K562 (cell line): ENCODE measurements at regions not wholly inside any gene's neighbourhood (a gene's known extent, or its start where the extent isn't known, plus 50 kb on each side); places are given as distances from the start of the nearest gene placed in this dataset.
"Not testable (repeated sequence)": the region's sequence is repeated elsewhere in the genome, so short reads cannot be mapped to it uniquely, and the experiment has no call there.

ENCODE experiments used
- ATAC-seq: fragments of 200-7000 bp; cut with Tn5 transposase; 3 replicates; pipeline ENCODE4 v1.9.1; 2020; ENCODE audit warnings: moderate library complexity
- BruUV-seq: library from RNA; stranded (reverse); fragments of 400-500 nt; replicated peaks from 2 replicates; lab custom pipeline; 2021; lab: Mats Ljungman, UMichigan
- CTCF ChIA-PET: fragments of 300-600 bp; formaldehyde crosslinking; extraction: SDS; loops from one replicate; lab custom pipeline; 2021; ENCODE audit warnings: low intra/inter-chr PET ratio; lab: Yijun Ruan, JAX
- POLR2A ChIA-PET: fragments of 300-600, 350-650 bp; sonication (Branson Sonifier 250); formaldehyde crosslinking; extraction: SDS; loops from one replicate; lab custom pipeline; 2021; ENCODE audit warnings: antibody characterized with exemption, inconsistent platforms; lab: Yijun Ruan, JAX
- DNase-seq, 4 experiments: peaks; one replicate each; pipeline versions ENCODE4 v3.0.0 to v3.0.0-alpha.2; 2011 to 2018; ENCODE audit warnings: low spot score in 3 of 4, mixed read lengths in 3 of 4; ENCODE audit errors: extremely low read depth in 1 of 4
- FAIRE-seq: peaks from 2 replicates; lab custom pipeline; 2011; peaks lifted over from hg19 to GRCh38; lab: Jason Lieb, UNC
- H2AFZ ChIP-seq: 2 replicates; pipeline ENCODE4 v1.6.0; 2011; ENCODE audit warnings: low read depth, low read length, control low read depth, inconsistent platforms
- H3K27ac ChIP-seq: fragments of 200-600 bp; 3 replicates; pipeline ENCODE4 v1.8.0; 2011; ENCODE audit warnings: low read depth, mild to moderate bottlenecking, control low read depth, inconsistent platforms, low read length, moderate library complexity, mixed read lengths; ENCODE audit errors: extremely low read depth
- H3K27me3 ChIP-seq, 2 experiments: fragments of 300-600 bp in 1 of 2; 2 replicates in 1 of 2; 3 replicates in 1 of 2; pipeline versions ENCODE4 v1.6.0 to v1.8.0; 2011; ENCODE audit warnings: inconsistent platforms in 2 of 2, low read length in 2 of 2, mild to moderate bottlenecking in 1 of 2, mixed read lengths in 1 of 2, moderate library complexity in 1 of 2; ENCODE audit not compliant: control insufficient read depth in 2 of 2, insufficient read depth in 2 of 2
- H3K36me3 ChIP-seq: fragments of 300-600 bp; 3 replicates; pipeline ENCODE4 v1.8.0; 2011; ENCODE audit warnings: mild to moderate bottlenecking, low read length, inconsistent platforms; ENCODE audit not compliant: control insufficient read depth, insufficient read depth
- H3K4me1 ChIP-seq, 2 experiments: fragments of 200-600 bp in 1 of 2; replicated peaks in 1 of 2; 2 replicates in 1 of 2; 3 replicates in 1 of 2; pipeline versions ENCODE4 v1.5.1 to v1.8.0; 2011; ENCODE audit warnings: inconsistent platforms in 2 of 2, low read length in 2 of 2, mild to moderate bottlenecking in 1 of 2, mixed read lengths in 1 of 2, moderate library complexity in 1 of 2; ENCODE audit not compliant: control insufficient read depth in 2 of 2, insufficient read depth in 2 of 2
- H3K4me2 ChIP-seq: 2 replicates; pipeline ENCODE4 v1.6.1; 2011; ENCODE audit warnings: low read length, control low read depth, inconsistent platforms, mixed read lengths; ENCODE audit not compliant: insufficient read depth
- H3K4me3 ChIP-seq: fragments of 200-600 bp; sonication (generic), shearing (Covaris generic); 2 replicates; pipeline ENCODE4 v1.5.1; 2016; ENCODE audit warnings: control low read depth, inconsistent platforms
- H3K79me2 ChIP-seq: fragments of 200-600 bp; 3 replicates; pipeline ENCODE4 v1.8.0; 2011; ENCODE audit warnings: low read length, inconsistent platforms; ENCODE audit not compliant: control insufficient read depth, insufficient read depth
- H3K9ac ChIP-seq, 2 experiments: 2 replicates each; pipeline versions ENCODE4 v1.6.0 to v1.6.1; 2011; ENCODE audit warnings: low read depth in 2 of 2, low read length in 2 of 2, control low read depth in 1 of 2, inconsistent platforms in 1 of 2, mild to moderate bottlenecking in 1 of 2, mixed read lengths in 1 of 2; ENCODE audit not compliant: insufficient read depth in 1 of 2
- H3K9me1 ChIP-seq: one replicate; pipeline ENCODE4 v1.6.0; 2011; ENCODE audit warnings: inconsistent platforms, mild to moderate bottlenecking, low read length, moderate library complexity; ENCODE audit not compliant: control insufficient read depth, insufficient read depth
- H3K9me3 ChIP-seq: replicated peaks from 2 replicates; pipeline ENCODE4 v1.5.1; 2011; ENCODE audit warnings: low read depth, low read length, inconsistent platforms; ENCODE audit not compliant: control insufficient read depth, insufficient read depth
- H4K20me1 ChIP-seq: replicated peaks from 2 replicates; pipeline ENCODE4 v1.6.1; 2011; ENCODE audit warnings: low read length, inconsistent platforms, mixed read lengths; ENCODE audit not compliant: control insufficient read depth, insufficient read depth
- C11orf30 ChIP-seq: fragments of 450-650 bp; IDR thresholded peaks from 2 replicates; pipeline ENCODE4 v1.6.1; 2016; ENCODE audit warnings: low read depth, mild to moderate bottlenecking
- CCAR2 ChIP-seq: fragments of 200-400 bp; formaldehyde crosslinking; IDR thresholded peaks from 2 replicates; pipeline ENCODE4 v1.6.1; 2017; ENCODE audit warnings: mild to moderate bottlenecking, low read depth, low read length
- KAT7 ChIP-seq: sonication (generic); formaldehyde crosslinking; IDR thresholded peaks from 2 replicates; pipeline ENCODE4 v1.8.0; 2022; ENCODE audit warnings: missing genetic modification reagents, mild to moderate bottlenecking, borderline replicate concordance
- NFATC3 ChIP-seq: fragments of 450-650 bp; IDR thresholded peaks from 2 replicates; pipeline ENCODE4 v1.6.1; 2017; ENCODE audit warnings: mild to moderate bottlenecking
- PKNOX1 ChIP-seq: fragments of 450-650 bp; IDR thresholded peaks from 2 replicates; pipeline ENCODE4 v1.6.1; 2016
- POLR2A ChIP-seq: fragments of 450-650 bp; conservative IDR thresholded peaks from 2 replicates; pipeline ENCODE4 v1.6.1; 2016
- RAD21 ChIP-seq, 2 experiments: fragments of 250-450 bp in 1 of 2; fragments of 450-650 bp in 1 of 2; sonication (Bioruptor Pico) in 1 of 2; formaldehyde crosslinking in 1 of 2; IDR thresholded peaks in 1 of 2; conservative IDR thresholded peaks in 1 of 2; 2 replicates each; pipeline versions ENCODE4 v1.4.0 to v1.8.0; 2020 to 2022; ENCODE audit warnings: mild to moderate bottlenecking in 2 of 2, moderate library complexity in 1 of 2
- SIN3A ChIP-seq, 2 experiments: fragments of 150-350 bp in 1 of 2; IDR thresholded peaks; 2 replicates each; pipeline ENCODE4 v1.6.1; 2011 to 2016; ENCODE audit warnings: borderline replicate concordance in 2 of 2, low read depth in 2 of 2, low read length in 2 of 2, mild to moderate bottlenecking in 2 of 2, moderate library complexity in 2 of 2; ENCODE audit not compliant: control insufficient read depth in 1 of 2
- U2AF2 ChIP-seq: fragments of 200-400 bp; formaldehyde crosslinking; optimal IDR thresholded peaks from 2 replicates; pipeline ENCODE3; 2017; ENCODE audit warnings: low read depth, mild to moderate bottlenecking, low read length
- ZBTB5 ChIP-seq: fragments of 450-650 bp; IDR thresholded peaks from 2 replicates; pipeline ENCODE4 v1.6.1; 2017; ENCODE audit warnings: antibody characterized with exemption
- ZFP1 ChIP-seq: fragments of 450-650 bp; formaldehyde crosslinking; IDR thresholded peaks from 2 replicates; pipeline ENCODE4 v1.4.0; 2020; ENCODE audit warnings: mild to moderate bottlenecking, mixed read lengths
- ZNF282 ChIP-seq: sonication (generic); formaldehyde crosslinking; IDR thresholded peaks from 2 replicates; pipeline ENCODE4 v1.8.1; 2023; ENCODE audit warnings: missing genetic modification reagents
- ZNF79 ChIP-seq: fragments of 250-450 bp; sonication (Bioruptor Pico); IDR thresholded peaks from 2 replicates; pipeline ENCODE4 v1.4.0; 2020; ENCODE audit warnings: low read depth, mild to moderate bottlenecking, moderate library complexity
- WGBS: fragments of 100-300 bp; shearing (Covaris generic); methylation state at CpG from one replicate; pipeline ENCODE4 v1.1.6; 2016; ENCODE audit warnings: low coverage, mixed read lengths; ENCODE audit not compliant: insufficient coverage; ENCODE audit errors: missing lambda C conversion rate; 5-methylcytosine and 5-hydroxymethylcytosine counted together
- in situ Hi-C: fragments of 300-500 bp; cut with MboI; formaldehyde crosslinking; loops from 4 replicates; pipeline ENCODE4 v1.15.0; 2018; ENCODE audit warnings: inconsistent platforms, mixed read lengths
- intact Hi-C: fragments of 100-400 bp; cut with micrococcal nuclease; formaldehyde crosslinking; loops from 2 replicates; pipeline ENCODE4 v1.14.2; 2022

GRCh38 chr5:126011526-126011925, 411.7 kb upstream of the GRAMD2B start:
- H3K27me3 ChIP-seq, intact Hi-C loops, ATAC-seq, H3K79me2 ChIP-seq, H3K9ac ChIP-seq, H3K27ac ChIP-seq, H3K4me1 ChIP-seq, FAIRE-seq, H3K4me2 ChIP-seq, in situ Hi-C loops, BruUV-seq, H4K20me1 ChIP-seq, DNase-seq, POLR2A ChIA-PET, CTCF ChIA-PET, H3K9me1 ChIP-seq, H3K36me3 ChIP-seq, H3K4me3 ChIP-seq, H3K9me3 ChIP-seq, H2AFZ ChIP-seq: not testable (repeated sequence)
- 0% methylated on average over 7 of the region's 7 CpGs for WGBS

- POLR2A ChIA-PET: no interaction called here
- 6% methylated on average over 1 of the region's 1 CpG for WGBS
- no TSS peak for BruUV-seq
- no peaks in the 10 kb centered on the region for H3K27me3 ChIP-seq
- CTCF ChIA-PET: no interaction called here
- TF ChIP-seq ZFP1 (CRISPR knock-in tag): no peak
- no peak for TF ChIP-seq RAD21 (CRISPR knock-in tag; conservative IDR thresholded peaks at IDR 0.05 in 1 of 2, IDR thresholded peaks at IDR 0.05 in 1 of 2)
- TF ChIP-seq POLR2A: no peak
- TF ChIP-seq ZBTB5: no peak
- TF ChIP-seq KAT7 (CRISPR knock-in tag): no peak
- TF ChIP-seq U2AF2: no peak
- no peak for TF ChIP-seq ZNF282 (CRISPR knock-in tag)
- TF ChIP-seq PKNOX1: no peak
- no peak for TF ChIP-seq CCAR2
- TF ChIP-seq C11orf30: no peak
- TF ChIP-seq ZNF79 (CRISPR knock-in tag): no peak
- no peak for TF ChIP-seq SIN3A (IDR thresholded peaks at IDR 0.05; ENCODE audit: borderline replicate concordance in 2 of 2, control insufficient read depth in 1 of 2, low read depth in 2 of 2, low read length in 2 of 2)
- no peak for TF ChIP-seq NFATC3
- TF ChIP-seq, all 486 proteins: peak for 0
- in situ Hi-C loops: no loop called here
- ATAC-seq (no peak), DNase-seq (no peak), FAIRE-seq (no peak)
- intact Hi-C loops: no loop called here
- no peaks in the 10 kb centered on the region for H3K79me2 ChIP-seq
- H3K9me3 ChIP-seq: no peaks in the 10 kb centered on the region; the same call in 1 of the 2 replicates
- no peak overlapping the region for H3K4me2 ChIP-seq
- H3K4me1 ChIP-seq: no peaks in the 10 kb centered on the region
- no peak overlapping the region for H3K27ac ChIP-seq
- no peak overlapping the region for H3K4me3 ChIP-seq
- no peak overlapping the region for H3K9ac ChIP-seq
- H3K36me3 ChIP-seq: no peaks in the 10 kb centered on the region
- H2AFZ ChIP-seq: no peak overlapping the region
- H4K20me1 ChIP-seq: no peaks in the 10 kb centered on the region
- H3K9me1 ChIP-seq: no peaks in the 10 kb centered on the region
Observed at GRCh38 chr5:126014676-126015075, 408.5 kb upstream of the GRAMD2B start.
